ENCODE measurements at regions not wholly inside any gene's neighbourhood (a gene's known extent, or its start where the extent isn't known, plus 50 kb on each side); places are given as distances from the start of the nearest gene placed in this dataset.

DNA sequence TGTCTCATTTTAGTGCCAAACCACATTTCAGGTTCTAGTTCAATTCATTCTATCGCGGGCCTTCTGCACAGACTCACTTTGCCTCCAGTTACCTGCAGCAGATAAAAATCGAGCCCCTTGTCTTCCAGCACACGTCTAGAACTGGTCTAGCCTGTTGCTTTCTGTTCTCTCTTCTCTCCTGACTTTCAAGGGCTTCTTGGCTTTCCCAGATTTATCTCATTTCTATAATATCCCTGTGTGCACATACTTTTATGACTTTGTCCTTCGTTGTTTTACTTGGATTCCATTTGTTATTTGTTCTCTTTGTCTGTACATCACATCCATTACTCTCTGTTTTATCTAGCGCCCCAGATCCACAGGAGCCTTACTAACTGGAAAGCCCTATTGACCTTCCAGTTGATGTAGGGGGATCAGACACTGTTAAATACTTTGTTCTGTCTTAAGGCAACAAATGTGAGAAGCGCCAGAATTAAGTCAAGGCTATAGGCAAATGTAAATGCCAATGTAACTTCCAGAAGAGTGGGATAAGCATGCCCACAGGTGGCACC is 284.5 kb upstream of the ADGRL4 start:
- Histone ChIP-seq H3K4me3 (replicated peaks; ENCODE audit: low read depth, low read length) (no peak overlapping the region), H3K27me3 (replicated peaks; ENCODE audit: control insufficient read depth, insufficient read depth, low read length) (no peaks in the 10 kb centered on the region), H3K36me3 (ENCODE audit: control insufficient read depth, insufficient read depth, low read length) (no peaks in the 10 kb centered on the region)
- no peak for DNase-seq (ENCODE audit: extremely low read depth, insufficient read length)
- TF ChIP-seq, protein P1, sequence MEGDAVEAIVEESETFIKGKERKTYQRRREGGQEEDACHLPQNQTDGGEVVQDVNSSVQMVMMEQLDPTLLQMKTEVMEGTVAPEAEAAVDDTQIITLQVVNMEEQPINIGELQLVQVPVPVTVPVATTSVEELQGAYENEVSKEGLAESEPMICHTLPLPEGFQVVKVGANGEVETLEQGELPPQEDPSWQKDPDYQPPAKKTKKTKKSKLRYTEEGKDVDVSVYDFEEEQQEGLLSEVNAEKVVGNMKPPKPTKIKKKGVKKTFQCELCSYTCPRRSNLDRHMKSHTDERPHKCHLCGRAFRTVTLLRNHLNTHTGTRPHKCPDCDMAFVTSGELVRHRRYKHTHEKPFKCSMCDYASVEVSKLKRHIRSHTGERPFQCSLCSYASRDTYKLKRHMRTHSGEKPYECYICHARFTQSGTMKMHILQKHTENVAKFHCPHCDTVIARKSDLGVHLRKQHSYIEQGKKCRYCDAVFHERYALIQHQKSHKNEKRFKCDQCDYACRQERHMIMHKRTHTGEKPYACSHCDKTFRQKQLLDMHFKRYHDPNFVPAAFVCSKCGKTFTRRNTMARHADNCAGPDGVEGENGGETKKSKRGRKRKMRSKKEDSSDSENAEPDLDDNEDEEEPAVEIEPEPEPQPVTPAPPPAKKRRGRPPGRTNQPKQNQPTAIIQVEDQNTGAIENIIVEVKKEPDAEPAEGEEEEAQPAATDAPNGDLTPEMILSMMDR (IDR thresholded peaks at IDR 0.05; ENCODE audit: insufficient read depth, low read length, poor library complexity, severe bottlenecking) = no peak

DNA sequence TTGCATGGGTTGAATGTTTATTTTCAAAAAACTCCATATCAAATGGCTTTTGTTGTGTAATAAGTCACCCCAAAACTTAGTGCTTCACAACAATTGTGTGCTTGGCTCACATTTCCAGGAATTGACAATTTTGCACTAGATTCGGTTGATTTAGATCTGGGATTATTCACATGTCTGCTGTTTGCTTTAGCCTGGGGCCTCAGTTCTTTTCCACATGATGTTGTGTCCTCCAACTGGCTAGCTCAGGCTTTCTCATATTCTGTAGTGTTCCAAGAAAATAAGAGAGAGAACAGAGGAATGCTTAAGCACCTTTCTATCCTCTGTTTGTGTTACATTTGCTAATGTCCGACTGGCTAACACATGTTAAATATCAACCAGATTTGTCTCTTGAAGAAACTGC is 281.5 kb upstream of the ADGRL4 start:
- Histone ChIP-seq H3K36me3 (ENCODE audit: control insufficient read depth, insufficient read depth, low read length) (no peaks in the 10 kb centered on the region), H3K4me3 (replicated peaks; ENCODE audit: low read depth, low read length) (no peak overlapping the region), H3K27me3 (replicated peaks; ENCODE audit: control insufficient read depth, insufficient read depth, low read length) (no peaks in the 10 kb centered on the region)
- no peak for DNase-seq (ENCODE audit: extremely low read depth, insufficient read length)
- TF ChIP-seq, protein P1 (IDR thresholded peaks at IDR 0.05; ENCODE audit: insufficient read depth, low read length, poor library complexity, severe bottlenecking) = no peak

DNA sequence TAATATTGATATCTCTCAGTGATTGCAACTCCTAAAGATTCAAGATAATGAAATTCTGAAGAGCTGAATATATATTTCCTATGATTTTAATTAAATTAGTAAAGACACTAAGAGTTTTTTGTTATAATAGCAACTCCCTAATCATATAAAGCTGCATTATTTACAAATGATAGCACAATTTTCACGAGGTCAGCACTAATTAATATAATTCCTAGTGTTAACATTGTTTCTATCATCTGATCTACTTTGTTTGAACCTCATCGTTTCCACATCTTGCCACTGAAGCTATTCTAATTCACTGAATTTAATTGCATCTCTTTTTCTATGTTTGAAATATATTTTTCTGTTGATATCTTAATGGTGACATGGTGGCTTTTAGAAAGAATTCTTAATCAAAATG is 279.1 kb upstream of the ADGRL4 start:
- DNase-seq (ENCODE audit: extremely low read depth, insufficient read length) = no peak
- Histone ChIP-seq H3K36me3 (ENCODE audit: control insufficient read depth, insufficient read depth, low read length) (no peaks in the 10 kb centered on the region), H3K27me3 (replicated peaks; ENCODE audit: control insufficient read depth, insufficient read depth, low read length) (no peaks in the 10 kb centered on the region), H3K4me3 (replicated peaks; ENCODE audit: low read depth, low read length) (no peak overlapping the region)
- TF ChIP-seq, protein P1 (IDR thresholded peaks at IDR 0.05; ENCODE audit: insufficient read depth, low read length, poor library complexity, severe bottlenecking) = no peak

DNA sequence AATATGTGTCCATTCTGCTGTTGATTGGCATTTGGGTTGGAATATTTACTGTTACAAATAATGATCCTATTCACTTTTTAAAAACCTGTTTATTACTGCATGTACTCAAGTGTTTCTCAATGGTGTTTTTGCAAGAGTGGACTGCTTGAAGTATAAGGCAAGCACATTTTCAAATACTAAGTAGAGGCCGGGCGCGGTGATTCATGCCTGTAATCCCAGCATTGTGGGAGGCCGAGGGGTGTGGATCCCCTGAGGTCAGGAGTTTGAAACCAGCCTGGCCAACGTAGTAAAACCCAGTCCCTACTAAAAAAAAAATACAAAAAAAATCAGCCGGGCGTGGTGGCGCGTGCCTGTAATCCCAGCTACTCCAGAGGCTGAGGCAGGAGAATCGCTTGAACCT is 276.9 kb upstream of the ADGRL4 start:
- no peaks in the 10 kb centered on the region for H3K27me3 ChIP-seq (replicated peaks; ENCODE audit: control insufficient read depth, insufficient read depth, low read length)
- DNase-seq (ENCODE audit: extremely low read depth, insufficient read length) = no peak
- H3K36me3 ChIP-seq (ENCODE audit: control insufficient read depth, insufficient read depth, low read length) = no peaks in the 10 kb centered on the region

DNA sequence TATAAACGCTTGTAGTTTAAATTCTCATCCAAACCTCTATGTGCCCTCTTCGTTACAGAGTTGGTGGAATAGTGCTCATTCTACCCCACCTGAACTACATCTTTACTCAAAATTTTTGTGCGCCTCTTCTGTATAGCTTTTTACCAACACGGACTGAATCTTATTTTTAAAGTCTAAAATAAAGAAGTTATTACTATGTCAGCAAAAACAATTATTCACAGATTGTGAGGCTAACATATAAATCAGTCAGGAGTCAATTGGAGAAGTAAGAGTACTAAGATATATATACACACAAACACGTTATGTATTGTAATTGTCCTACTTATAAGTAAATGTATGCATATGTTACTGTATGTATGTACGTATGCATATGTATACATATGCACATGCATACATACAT is 274.9 kb upstream of the ADGRL4 start:
- no peak overlapping the region for H3K4me3 ChIP-seq (replicated peaks; ENCODE audit: low read depth, low read length)
- H3K36me3 ChIP-seq (ENCODE audit: control insufficient read depth, insufficient read depth, low read length) = no peaks in the 10 kb centered on the region
- TF ChIP-seq, protein P1 (IDR thresholded peaks at IDR 0.05; ENCODE audit: insufficient read depth, low read length, poor library complexity, severe bottlenecking) = no peak
- H3K27me3 ChIP-seq (replicated peaks; ENCODE audit: control insufficient read depth, insufficient read depth, low read length) = no peaks in the 10 kb centered on the region
- DNase-seq (ENCODE audit: extremely low read depth, insufficient read length) = no peak

More for the DNA sequence above, 276.9 kb upstream of the ADGRL4 start:
- TF ChIP-seq, protein P1 (IDR thresholded peaks at IDR 0.05; ENCODE audit: insufficient read depth, low read length, poor library complexity, severe bottlenecking) = no peak
- H3K4me3 ChIP-seq (replicated peaks; ENCODE audit: low read depth, low read length) = no peak overlapping the region

DNA sequence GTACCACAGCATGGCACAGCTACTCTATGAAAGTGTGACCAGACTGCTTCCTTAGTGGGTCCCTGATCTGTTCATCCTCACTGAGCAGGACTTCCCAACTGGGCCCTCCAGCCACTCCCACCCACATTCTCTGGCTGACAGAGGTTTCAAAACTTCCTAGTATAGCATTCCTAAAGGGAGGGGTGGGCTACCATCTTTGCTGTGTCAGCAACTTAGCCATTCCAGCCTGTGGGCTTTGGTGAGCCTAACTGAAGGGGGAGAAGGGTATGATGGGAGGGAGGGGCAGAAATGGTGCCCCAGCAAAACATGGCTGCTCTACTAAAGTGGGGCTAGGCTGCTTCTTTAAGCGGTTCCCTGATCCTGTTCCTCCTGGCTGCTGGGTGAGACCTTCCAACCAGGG is 265.2 kb upstream of the ADGRL4 start:
- Histone ChIP-seq H3K36me3 (ENCODE audit: control insufficient read depth, insufficient read depth, low read length) (no peaks in the 10 kb centered on the region), H3K27me3 (replicated peaks; ENCODE audit: control insufficient read depth, insufficient read depth, low read length) (no peaks in the 10 kb centered on the region), H3K4me3 (replicated peaks; ENCODE audit: low read depth, low read length) (no peak overlapping the region)
- TF ChIP-seq, protein P1 (IDR thresholded peaks at IDR 0.05; ENCODE audit: insufficient read depth, low read length, poor library complexity, severe bottlenecking) = no peak
- DNase-seq (ENCODE audit: extremely low read depth, insufficient read length) = no peak

All from GM06990 (cell line).